NCI-H1417 treated with DMSO at 0.1 percent for 48 hours (cell line): ENCODE measurements at regions not wholly inside any gene's neighbourhood (a gene's known extent, or its start where the extent isn't known, plus 50 kb on each side); places are given as distances from the start of the nearest gene placed in this dataset.

Source experiments
- DNase-seq: peaks from one replicate; lab custom pipeline; 2025; lab: John Stamatoyannopoulos, UW

- no peak for DNase-seq
Measured at GRCh38 chr1:218025454-218025853, 259.6 kb upstream of the RRP15 start.

- DNase-seq = no peak
Measured at GRCh38 chr1:218027152-218027551, 257.9 kb upstream of the RRP15 start.

GRCh38 chr1:218030846-218031245 lies 254.2 kb upstream of the RRP15 start:
- DNase-seq = no peak

- no peak for DNase-seq
Measured at GRCh38 chr1:218031901-218032300, 253.2 kb upstream of the RRP15 start.

GRCh38 chr1:218034468-218034867 lies 250.6 kb upstream of the RRP15 start:
- no peak for DNase-seq

- DNase-seq = no peak
Measured at GRCh38 chr1:218048828-218049420, 236.2 kb upstream of the RRP15 start.

GRCh38 chr1:218049641-218050040 lies 235.5 kb upstream of the RRP15 start:
- no peak for DNase-seq

GRCh38 chr1:218058730-218059129 lies 226.4 kb upstream of the RRP15 start:
- DNase-seq = no peak

- DNase-seq = no peak
Measured at GRCh38 chr1:218064426-218064825, 220.7 kb upstream of the RRP15 start.

GRCh38 chr1:218066332-218066731 lies 218.8 kb upstream of the RRP15 start:
- DNase-seq = no peak

GRCh38 chr1:218068241-218068640 lies 216.9 kb upstream of the RRP15 start:
- DNase-seq = no peak

- no peak for DNase-seq
Measured at GRCh38 chr1:218069180-218069579, 215.9 kb upstream of the RRP15 start.

- no peak for DNase-seq
Measured at GRCh38 chr1:218073062-218073461, 212.0 kb upstream of the RRP15 start.

GRCh38 chr1:218078916-218079315 lies 206.2 kb upstream of the RRP15 start:
- peak; percentile 21 for DNase-seq

- DNase-seq = peak; percentile 39
Measured at GRCh38 chr1:218079347-218079746, 205.7 kb upstream of the RRP15 start.

- no peak for DNase-seq
Measured at GRCh38 chr1:218079820-218080219, 205.3 kb upstream of the RRP15 start.

GRCh38 chr1:218080863-218081262 lies 204.2 kb upstream of the RRP15 start:
- DNase-seq = no peak

GRCh38 chr1:218081358-218081757 lies 203.7 kb upstream of the RRP15 start:
- DNase-seq = no peak

- DNase-seq = no peak
Measured at GRCh38 chr1:218090459-218090858, 194.6 kb upstream of the RRP15 start.

- no peak for DNase-seq
Measured at GRCh38 chr1:218101409-218101808, 183.7 kb upstream of the RRP15 start.

GRCh38 chr1:218108034-218108433 lies 177.1 kb upstream of the RRP15 start:
- no peak for DNase-seq

GRCh38 chr1:218112862-218113261 lies 172.2 kb upstream of the RRP15 start:
- no peak for DNase-seq

GRCh38 chr1:218123968-218124367 lies 161.1 kb upstream of the RRP15 start:
- DNase-seq = no peak

GRCh38 chr1:218135371-218135770 lies 149.7 kb upstream of the RRP15 start:
- DNase-seq = no peak

GRCh38 chr1:218139761-218140160 lies 145.3 kb upstream of the RRP15 start:
- no peak for DNase-seq
